Stimulated activated naive CD8-positive, alpha-beta T cell treated with anti-CD3 and anti-CD28 coated beads, Interleukin-15, Interleukin-2, amounts not matched to agents 100 ng/mL and 50 ng/mL, for 24 hours (primary cell): ENCODE measurements at regions not wholly inside any gene's neighbourhood (a gene's known extent, or its start where the extent isn't known, plus 50 kb on each side); places are given as distances from the start of the nearest gene placed in this dataset.

Experiments used
- H3K27ac Mint-ChIP-seq: one replicate; pipeline ENCODE4 v1.8.0; 2021; ENCODE audit warnings: mild to moderate bottlenecking, mixed read lengths
- H3K27me3 Mint-ChIP-seq: one replicate; pipeline ENCODE4 v1.8.0; 2021; ENCODE audit warnings: mixed read lengths
- H3K36me3 Mint-ChIP-seq: one replicate; pipeline ENCODE4 v1.8.0; 2021; ENCODE audit warnings: low read depth, mixed read lengths
- H3K4me1 Mint-ChIP-seq: one replicate; pipeline ENCODE4 v1.8.0; 2021; ENCODE audit warnings: low read depth, mixed read lengths
- H3K4me3 Mint-ChIP-seq: one replicate; pipeline ENCODE4 v1.8.0; 2021; ENCODE audit warnings: mild to moderate bottlenecking, mixed read lengths
- H3K9me3 Mint-ChIP-seq: one replicate; pipeline ENCODE4 v1.8.0; 2021; ENCODE audit warnings: mixed read lengths

DNA sequence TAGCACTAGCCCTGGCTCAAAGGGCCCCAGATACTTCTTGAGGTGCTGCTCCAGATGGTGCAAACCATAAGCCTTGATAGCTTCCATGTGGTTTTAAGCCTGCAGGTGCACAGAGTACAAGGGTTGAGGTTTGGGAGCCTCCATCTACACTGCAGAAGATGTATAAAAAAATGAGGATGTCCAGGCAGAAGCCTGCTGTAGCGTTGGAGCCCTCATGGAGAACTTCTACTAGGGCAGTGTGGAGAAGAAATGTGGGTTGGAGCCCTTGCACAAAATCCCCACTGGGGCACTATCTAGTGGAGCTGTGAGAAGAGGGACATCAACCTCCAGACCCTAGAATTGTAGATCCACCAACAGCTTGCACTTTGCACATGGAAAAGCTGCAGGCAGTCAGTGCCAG lies 231.9 kb downstream of the CHIC2 start:
- Mint-ChIP-seq H3K27me3 (peaks cover 32% of the 10 kb centered on the region), H3K9me3 (peaks cover 25% of the 10 kb centered on the region), H3K36me3 (peaks cover 5% of the 10 kb centered on the region), H3K4me1 (no peaks in the 10 kb centered on the region), H3K4me3 (no peak overlapping the region), H3K27ac (no peak overlapping the region)

DNA sequence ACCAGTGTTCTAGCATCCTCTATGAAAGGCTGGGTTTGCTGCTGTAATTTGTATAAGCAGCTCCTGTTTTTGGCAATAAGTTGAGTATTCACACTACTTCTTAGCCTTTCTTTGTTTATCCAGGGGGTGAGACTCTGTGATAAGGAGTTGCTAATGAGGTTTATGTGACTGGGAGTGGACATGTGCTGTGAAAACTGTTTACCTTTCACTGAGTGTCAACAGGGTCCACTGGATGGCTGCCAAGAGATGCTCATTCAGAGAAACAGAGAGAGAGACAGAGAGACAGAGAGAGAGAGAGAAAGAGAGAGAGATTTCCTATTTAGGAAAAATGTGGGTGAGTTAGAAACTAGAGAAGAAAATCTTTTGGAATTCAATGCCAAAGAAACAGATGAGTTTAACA lies 233.9 kb downstream of the CHIC2 start:
- H3K4me3 Mint-ChIP-seq = no peak overlapping the region
- H3K4me1 Mint-ChIP-seq = no peaks in the 10 kb centered on the region
- no peak overlapping the region for H3K27ac Mint-ChIP-seq
- peaks cover 21% of the 10 kb centered on the region for H3K9me3 Mint-ChIP-seq
- peaks cover 17% of the 10 kb centered on the region for H3K27me3 Mint-ChIP-seq
- peaks cover 5% of the 10 kb centered on the region for H3K36me3 Mint-ChIP-seq

DNA sequence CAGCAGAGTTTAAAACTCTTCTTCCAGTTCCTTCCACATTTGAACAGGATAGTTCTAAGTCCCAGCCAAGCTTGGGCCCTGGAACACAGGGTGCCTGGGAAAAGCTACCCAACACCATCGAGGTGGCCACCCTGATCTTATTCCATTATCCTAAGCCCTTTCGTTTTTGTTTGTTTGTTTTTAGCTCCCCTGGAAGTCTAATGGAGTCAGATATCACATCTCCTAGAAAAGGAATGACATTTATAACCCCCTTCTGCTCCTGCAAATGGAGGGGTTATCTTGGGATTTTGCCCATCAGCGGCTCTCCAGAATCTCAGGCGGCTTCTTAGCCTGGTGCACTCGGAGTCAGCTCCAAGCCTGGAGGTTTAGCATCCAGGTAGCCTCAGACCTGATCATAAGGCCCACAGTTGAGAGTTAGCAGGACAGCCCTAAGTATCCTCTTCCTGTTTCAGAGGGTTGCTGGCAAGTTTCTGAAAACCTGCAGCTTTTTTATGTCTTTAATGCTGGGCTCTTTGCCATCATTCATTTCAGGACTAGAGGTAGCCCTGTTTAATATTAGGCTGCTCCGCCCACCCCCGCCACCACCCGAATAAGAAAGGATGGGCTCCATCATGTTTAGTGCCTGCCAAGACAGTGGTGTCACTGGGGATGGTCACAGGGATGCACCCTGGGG lies 230.0 kb upstream of the LNX1 start:
- no peaks in the 10 kb centered on the region for H3K27me3 Mint-ChIP-seq
- no peaks in the 10 kb centered on the region for H3K9me3 Mint-ChIP-seq
- H3K4me3 Mint-ChIP-seq = no peak overlapping the region
- no peaks in the 10 kb centered on the region for H3K36me3 Mint-ChIP-seq
- no peak overlapping the region for H3K27ac Mint-ChIP-seq
- no peaks in the 10 kb centered on the region for H3K4me1 Mint-ChIP-seq

DNA sequence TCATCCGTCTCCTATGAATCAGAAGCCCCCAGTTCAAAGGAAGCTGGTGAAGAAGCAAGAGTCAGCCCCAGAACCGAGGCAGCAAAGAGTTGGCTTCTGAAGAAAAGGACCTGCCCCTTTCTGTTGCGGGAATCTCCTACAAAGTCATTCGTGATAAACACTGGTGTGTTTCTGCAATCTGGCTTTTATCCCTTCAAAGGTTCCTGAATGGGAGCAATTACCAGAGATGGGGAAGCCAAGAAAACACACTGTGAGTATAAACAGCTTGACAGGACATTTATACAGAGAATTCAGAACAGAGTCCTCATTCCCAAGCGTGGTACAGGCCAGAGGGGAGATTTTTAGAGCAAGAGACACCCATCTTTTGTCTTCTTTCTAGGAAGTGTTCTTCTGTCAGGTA lies 226.8 kb upstream of the LNX1 start:
- Mint-ChIP-seq H3K27me3 (no peaks in the 10 kb centered on the region), H3K27ac (no peak overlapping the region), H3K4me3 (no peak overlapping the region), H3K36me3 (no peaks in the 10 kb centered on the region), H3K4me1 (no peaks in the 10 kb centered on the region), H3K9me3 (no peaks in the 10 kb centered on the region)

DNA sequence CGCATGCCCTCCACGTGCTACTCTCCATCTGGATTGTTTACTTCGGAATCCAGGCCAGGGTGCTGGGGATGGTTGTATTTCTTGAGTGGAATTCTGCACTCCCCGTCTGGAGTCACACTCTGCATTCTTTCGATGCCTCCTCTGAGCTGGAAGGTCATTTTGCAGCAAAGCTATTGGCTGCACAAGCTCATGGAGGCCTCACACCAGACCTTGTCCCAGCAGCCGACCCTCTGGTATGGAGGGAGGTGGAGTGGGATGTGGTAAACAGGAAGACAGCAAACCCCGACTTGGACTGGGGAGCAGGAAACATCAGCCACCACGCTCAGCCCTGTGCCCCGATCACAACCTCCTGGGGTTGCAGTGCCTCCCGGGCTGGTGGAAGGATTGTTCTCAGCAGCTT lies 225.3 kb upstream of the LNX1 start:
- no peaks in the 10 kb centered on the region for H3K36me3 Mint-ChIP-seq
- no peak overlapping the region for H3K27ac Mint-ChIP-seq
- H3K4me3 Mint-ChIP-seq = no peak overlapping the region
- no peaks in the 10 kb centered on the region for H3K9me3 Mint-ChIP-seq
- H3K4me1 Mint-ChIP-seq = no peaks in the 10 kb centered on the region
- H3K27me3 Mint-ChIP-seq = no peaks in the 10 kb centered on the region

DNA sequence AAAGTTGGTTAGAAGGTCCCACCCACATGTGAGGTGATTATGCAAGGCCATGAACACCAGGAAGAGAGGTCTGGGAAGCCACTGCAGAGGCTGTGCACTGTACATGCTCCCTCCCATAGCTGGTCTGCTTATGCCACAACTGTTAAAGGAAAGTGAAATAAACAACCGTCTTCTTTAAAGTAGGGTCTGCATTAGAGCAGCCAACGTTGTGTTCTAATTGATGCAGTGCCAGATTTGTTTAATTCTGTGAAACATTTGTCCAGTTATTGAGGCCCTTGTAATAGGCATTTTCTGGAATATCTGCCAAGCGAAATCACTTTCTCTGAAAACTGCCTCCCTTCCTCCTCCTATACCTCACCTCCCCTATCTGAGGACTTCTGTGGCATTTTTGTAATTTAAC lies 224.0 kb upstream of the LNX1 start:
- no peak overlapping the region for H3K4me3 Mint-ChIP-seq
- H3K9me3 Mint-ChIP-seq = no peaks in the 10 kb centered on the region
- H3K27ac Mint-ChIP-seq = no peak overlapping the region
- no peaks in the 10 kb centered on the region for H3K36me3 Mint-ChIP-seq
- peaks cover 3% of the 10 kb centered on the region for H3K27me3 Mint-ChIP-seq
- no peaks in the 10 kb centered on the region for H3K4me1 Mint-ChIP-seq

DNA sequence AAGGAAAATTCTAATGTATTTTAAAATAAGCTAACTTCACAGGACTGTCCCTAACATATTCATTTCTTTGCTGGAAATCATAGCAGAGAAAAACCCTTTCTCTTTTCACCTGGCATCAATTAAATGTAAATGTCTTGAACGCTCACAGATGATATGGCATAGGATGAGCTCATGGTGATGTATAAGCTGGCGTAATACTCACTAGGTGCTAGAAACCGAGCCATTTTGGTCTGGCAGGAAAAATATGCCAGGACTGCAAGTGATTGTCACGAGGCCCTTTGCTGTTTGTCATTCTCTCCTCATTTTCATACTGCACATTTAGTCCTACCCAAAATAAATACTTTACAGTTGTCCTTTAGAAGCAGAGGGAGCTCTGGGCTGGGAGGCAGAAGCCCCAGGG lies 222.7 kb upstream of the LNX1 start:
- Mint-ChIP-seq H3K9me3 (no peaks in the 10 kb centered on the region), H3K27me3 (peaks cover 3% of the 10 kb centered on the region), H3K4me1 (no peaks in the 10 kb centered on the region), H3K4me3 (no peak overlapping the region), H3K27ac (no peak overlapping the region), H3K36me3 (no peaks in the 10 kb centered on the region)

DNA sequence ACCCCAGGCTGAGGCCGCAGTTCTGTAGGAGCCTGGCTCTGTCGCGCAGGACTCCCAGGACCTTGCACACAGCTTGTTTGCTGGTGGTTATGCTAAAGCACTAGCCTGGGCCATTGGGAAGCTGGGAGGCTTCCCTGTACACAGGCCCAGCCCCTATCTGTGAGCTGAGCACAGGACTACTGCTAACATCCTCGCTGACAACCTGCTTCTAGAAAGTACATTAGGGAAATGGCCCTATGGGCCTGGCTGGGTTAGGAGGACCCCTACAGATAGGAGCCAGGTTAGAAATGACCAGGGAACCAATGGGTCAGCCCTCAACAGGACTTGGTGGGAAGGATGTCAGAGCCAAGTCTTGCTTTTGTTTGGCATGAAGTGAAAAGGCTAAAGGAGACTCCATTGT lies 219.4 kb upstream of the LNX1 start:
- H3K27me3 Mint-ChIP-seq = peaks cover 9% of the 10 kb centered on the region
- H3K9me3 Mint-ChIP-seq = no peaks in the 10 kb centered on the region
- H3K4me1 Mint-ChIP-seq = no peaks in the 10 kb centered on the region
- H3K4me3 Mint-ChIP-seq = no peak overlapping the region
- no peak overlapping the region for H3K27ac Mint-ChIP-seq
- no peaks in the 10 kb centered on the region for H3K36me3 Mint-ChIP-seq

DNA sequence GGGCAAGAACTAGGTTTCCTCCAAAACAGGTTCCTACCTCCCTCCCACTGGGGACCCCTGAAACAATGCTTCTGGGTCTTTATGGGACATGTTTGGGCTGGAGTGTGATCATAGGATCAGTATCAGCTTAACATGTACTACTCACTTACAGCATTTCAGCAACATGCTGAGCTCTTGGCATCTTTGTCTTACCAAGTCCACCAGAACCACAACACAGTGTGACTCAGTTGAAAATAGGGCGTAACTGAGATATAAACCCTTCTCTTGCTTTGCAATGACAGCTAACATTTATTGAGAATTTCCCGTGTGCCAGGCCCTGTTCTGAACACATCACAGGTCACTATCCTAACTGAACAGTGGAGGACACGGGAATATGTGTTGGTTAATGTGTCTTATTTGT lies 218.5 kb upstream of the LNX1 start:
- Mint-ChIP-seq H3K27ac (no peak overlapping the region), H3K36me3 (no peaks in the 10 kb centered on the region), H3K4me3 (no peak overlapping the region), H3K4me1 (no peaks in the 10 kb centered on the region), H3K27me3 (peaks cover 9% of the 10 kb centered on the region), H3K9me3 (no peaks in the 10 kb centered on the region)

DNA sequence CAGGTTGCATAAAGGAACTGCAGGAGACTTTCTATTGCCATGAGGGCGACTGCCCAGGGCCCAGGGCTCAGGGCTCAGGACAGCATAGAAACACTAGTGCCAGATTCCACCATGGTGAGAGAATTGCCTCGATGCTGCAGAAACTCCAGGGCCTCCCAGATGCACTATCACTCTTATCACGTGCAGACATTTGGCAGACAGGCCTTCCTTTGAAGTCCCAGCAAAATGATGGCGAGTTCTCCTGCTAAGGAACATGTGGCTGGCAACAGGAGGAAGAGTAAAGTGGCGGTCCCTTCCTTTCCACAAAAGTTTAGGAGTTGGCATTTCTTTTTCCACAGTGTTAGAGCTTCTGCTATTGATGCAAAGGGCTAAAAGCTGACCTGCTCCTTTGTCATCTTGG lies 214.0 kb upstream of the LNX1 start:
- Mint-ChIP-seq H3K4me3 (no peak overlapping the region), H3K4me1 (no peaks in the 10 kb centered on the region), H3K27ac (no peak overlapping the region), H3K27me3 (peaks cover 7% of the 10 kb centered on the region), H3K36me3 (no peaks in the 10 kb centered on the region), H3K9me3 (peaks cover under 1% of the 10 kb centered on the region)

DNA sequence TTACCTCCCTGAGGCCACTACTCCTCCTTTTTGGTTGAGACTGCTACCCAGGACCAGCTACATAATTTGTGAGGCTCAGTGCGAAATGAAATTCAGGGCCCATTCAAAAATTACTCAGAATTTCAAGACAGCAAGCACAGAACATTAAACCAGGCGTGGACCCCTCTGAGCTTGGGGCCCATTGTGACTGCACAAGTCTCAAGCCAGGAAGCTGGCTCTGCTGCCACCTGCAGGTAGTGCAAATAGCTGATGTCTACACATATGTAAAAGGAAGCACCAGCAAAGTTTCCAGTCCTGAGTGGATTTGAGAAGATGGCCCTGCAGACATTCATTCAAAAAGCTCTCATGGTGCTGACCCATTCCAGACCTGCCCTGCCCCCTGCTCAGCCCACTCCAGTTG lies 213.4 kb upstream of the LNX1 start:
- peaks cover 3% of the 10 kb centered on the region for H3K9me3 Mint-ChIP-seq
- H3K27ac Mint-ChIP-seq = no peak overlapping the region
- H3K36me3 Mint-ChIP-seq = no peaks in the 10 kb centered on the region
- H3K27me3 Mint-ChIP-seq = peaks cover 10% of the 10 kb centered on the region
- H3K4me1 Mint-ChIP-seq = no peaks in the 10 kb centered on the region
- H3K4me3 Mint-ChIP-seq = no peak overlapping the region

DNA sequence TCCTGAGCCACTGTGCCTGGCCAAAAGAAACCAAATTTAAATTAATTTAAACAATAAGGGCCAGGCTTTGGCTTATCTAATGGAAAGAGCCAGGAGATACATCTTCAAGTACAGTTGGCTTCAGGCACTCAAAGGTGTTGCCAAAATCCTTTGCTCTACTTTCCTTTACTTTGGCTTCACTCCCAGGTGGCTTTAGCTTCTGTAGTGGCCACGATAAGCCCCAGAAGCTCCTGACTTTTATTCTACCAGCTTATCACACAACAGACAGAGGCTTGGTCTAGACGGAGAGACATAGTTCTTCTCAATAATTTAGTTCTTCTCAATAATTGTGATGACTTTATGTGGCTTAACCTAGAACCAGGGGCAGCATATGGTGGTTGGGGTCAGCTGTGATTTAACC lies 211.2 kb upstream of the LNX1 start:
- H3K9me3 Mint-ChIP-seq = peaks cover 3% of the 10 kb centered on the region
- H3K27me3 Mint-ChIP-seq = peaks cover 5% of the 10 kb centered on the region
- H3K4me3 Mint-ChIP-seq = no peak overlapping the region
- H3K36me3 Mint-ChIP-seq = no peaks in the 10 kb centered on the region
- no peaks in the 10 kb centered on the region for H3K4me1 Mint-ChIP-seq
- no peak overlapping the region for H3K27ac Mint-ChIP-seq

DNA sequence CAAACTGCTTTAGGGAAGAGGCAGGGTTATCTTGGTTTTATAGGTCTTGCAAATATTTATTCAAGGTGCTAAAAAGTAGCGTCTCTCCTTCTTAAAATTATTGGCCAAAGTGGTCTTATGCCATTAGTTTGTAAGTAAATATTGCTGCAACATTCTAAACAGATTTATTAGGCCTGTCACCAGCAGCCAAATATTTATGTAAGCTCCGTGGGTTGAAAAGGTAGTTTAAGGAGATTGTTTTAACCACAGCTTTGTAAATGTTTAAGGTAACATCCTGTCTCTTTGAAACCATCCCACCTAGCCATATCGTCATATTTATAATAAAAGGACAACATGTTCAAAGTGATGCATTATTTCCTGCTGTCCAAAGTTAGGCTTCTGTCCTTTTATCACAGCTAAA lies 210.1 kb upstream of the LNX1 start:
- Mint-ChIP-seq H3K9me3 (peaks cover 3% of the 10 kb centered on the region), H3K27ac (no peak overlapping the region), H3K4me1 (no peaks in the 10 kb centered on the region), H3K4me3 (no peak overlapping the region), H3K36me3 (no peaks in the 10 kb centered on the region), H3K27me3 (peaks cover 5% of the 10 kb centered on the region)

DNA sequence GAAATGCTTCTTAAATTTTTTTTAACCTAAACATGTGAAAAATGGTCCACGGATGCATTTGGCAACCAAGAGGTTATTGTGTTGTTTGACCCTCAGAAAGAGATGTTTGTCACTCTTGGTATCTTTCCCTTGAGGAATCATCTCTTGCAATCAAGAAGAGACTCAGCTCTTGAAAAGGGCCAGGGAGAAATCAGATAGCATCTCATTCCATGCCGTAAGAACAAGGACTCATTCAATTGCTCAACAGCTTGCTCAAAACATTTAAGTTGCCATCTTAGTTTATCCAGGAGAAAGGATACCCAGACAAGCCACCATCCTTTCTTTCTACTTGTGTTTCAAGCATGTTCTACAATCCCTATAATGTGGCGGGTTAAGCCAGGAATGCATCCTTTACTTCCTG lies 209.5 kb upstream of the LNX1 start:
- H3K4me1 Mint-ChIP-seq = no peaks in the 10 kb centered on the region
- no peak overlapping the region for H3K27ac Mint-ChIP-seq
- H3K27me3 Mint-ChIP-seq = peaks cover 5% of the 10 kb centered on the region
- H3K4me3 Mint-ChIP-seq = no peak overlapping the region
- peaks cover 3% of the 10 kb centered on the region for H3K9me3 Mint-ChIP-seq
- no peaks in the 10 kb centered on the region for H3K36me3 Mint-ChIP-seq

DNA sequence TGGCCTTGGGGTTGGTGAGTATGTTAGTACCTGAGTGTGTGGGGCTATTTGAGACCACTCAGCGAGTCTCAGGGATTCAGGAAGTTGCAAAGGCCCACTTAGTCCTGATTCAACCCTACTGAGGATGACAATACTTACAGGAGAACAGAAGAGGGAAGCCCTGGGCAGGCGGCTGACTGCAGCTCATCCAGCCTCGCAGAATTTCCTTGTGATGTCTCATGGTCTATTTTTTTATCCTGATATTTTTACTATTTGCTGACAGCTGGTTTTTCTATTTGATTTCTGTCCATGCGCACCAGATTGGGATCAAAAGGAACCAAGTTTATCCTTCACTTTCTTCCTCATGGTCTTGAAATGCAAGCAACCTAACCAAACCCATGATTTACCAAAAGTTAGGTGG lies 201.8 kb upstream of the LNX1 start:
- Mint-ChIP-seq H3K9me3 (no peaks in the 10 kb centered on the region), H3K27ac (no peak overlapping the region), H3K27me3 (peaks cover 5% of the 10 kb centered on the region), H3K36me3 (no peaks in the 10 kb centered on the region), H3K4me1 (no peaks in the 10 kb centered on the region), H3K4me3 (no peak overlapping the region)

DNA sequence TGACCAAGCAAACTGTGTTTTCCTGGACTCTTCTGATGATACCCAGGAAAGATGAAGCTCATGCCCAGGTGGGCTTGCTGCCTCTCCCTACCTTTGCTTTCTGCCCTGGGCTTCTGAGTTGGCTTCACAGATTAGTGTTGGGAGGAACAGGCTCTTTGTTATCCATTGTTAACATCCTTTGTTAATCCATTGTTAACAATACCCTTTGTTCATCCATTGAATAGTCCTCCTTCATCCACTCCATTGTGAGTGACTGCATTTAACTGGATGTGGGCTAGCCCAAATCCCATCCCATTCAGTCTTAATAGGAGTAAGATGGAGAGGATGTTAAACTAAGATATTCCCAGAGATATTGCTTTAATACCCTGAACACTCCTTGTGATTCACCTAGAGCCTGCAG lies 199.0 kb upstream of the LNX1 start:
- Mint-ChIP-seq H3K27ac (no peak overlapping the region), H3K36me3 (no peaks in the 10 kb centered on the region), H3K27me3 (peaks cover 5% of the 10 kb centered on the region), H3K9me3 (no peaks in the 10 kb centered on the region), H3K4me3 (no peak overlapping the region), H3K4me1 (no peaks in the 10 kb centered on the region)
